ENCODE measurements at regions not wholly inside any gene's neighbourhood (a gene's known extent, or its start where the extent isn't known, plus 50 kb on each side); places are given as distances from the start of the nearest gene placed in this dataset.

- no peak for DNase-seq (ENCODE audit: low spot score)
- ATAC-seq = no peak
These were observed 397.8 kb downstream of the SLITRK5 start for GRCh38 chr13:88068975-88069374.

- no peak for DNase-seq (ENCODE audit: low spot score)
These were observed 400.2 kb downstream of the SLITRK5 start for GRCh38 chr13:88071371-88071770.

GRCh38 chr13:88074794-88075510 lies 403.8 kb downstream of the SLITRK5 start:
- ATAC-seq (no peak), DNase-seq (ENCODE audit: low spot score) (no peak)

More at GRCh38 chr13:88071371-88071770, 400.2 kb downstream of the SLITRK5 start:
- ATAC-seq = no peak

GRCh38 chr13:88085036-88085435 lies 413.9 kb downstream of the SLITRK5 start:
- DNase-seq (ENCODE audit: low spot score) (no peak), ATAC-seq (no peak)

- DNase-seq (ENCODE audit: low spot score) = no peak
- ATAC-seq = no peak
These were observed 415.4 kb downstream of the SLITRK5 start for GRCh38 chr13:88086577-88086976.

- DNase-seq (ENCODE audit: low spot score) (no peak), ATAC-seq (no peak)
These were observed 426.4 kb downstream of the SLITRK5 start for GRCh38 chr13:88097541-88097940.

- DNase-seq (ENCODE audit: low spot score) = no peak
- ATAC-seq = no peak
These were observed 432.7 kb downstream of the SLITRK5 start for GRCh38 chr13:88103824-88104223.

- DNase-seq (ENCODE audit: low spot score) (no peak), ATAC-seq (no peak)
These were observed 433.4 kb downstream of the SLITRK5 start for GRCh38 chr13:88104576-88104975.

- no peak for ATAC-seq
These were observed 436.4 kb downstream of the SLITRK5 start for GRCh38 chr13:88107570-88107969.

GRCh38 chr13:88112526-88112925 lies 441.4 kb downstream of the SLITRK5 start:
- ATAC-seq = no peak
- no peak for DNase-seq (ENCODE audit: low spot score)

More at GRCh38 chr13:88107570-88107969, 436.4 kb downstream of the SLITRK5 start:
- no peak for DNase-seq (ENCODE audit: low spot score)

- no peak for ATAC-seq
- no peak for DNase-seq (ENCODE audit: low spot score)
These were observed 444.8 kb downstream of the SLITRK5 start for GRCh38 chr13:88115976-88116375.

- DNase-seq (ENCODE audit: low spot score) (no peak), ATAC-seq (no peak)
These were observed 447.8 kb downstream of the SLITRK5 start for GRCh38 chr13:88118952-88119351.

- DNase-seq (ENCODE audit: low spot score) = no peak
- ATAC-seq = no peak
These were observed 453.0 kb downstream of the SLITRK5 start for GRCh38 chr13:88124142-88124541.

GRCh38 chr13:88125055-88125454 lies 453.9 kb downstream of the SLITRK5 start:
- no peak for ATAC-seq
- DNase-seq (ENCODE audit: low spot score) = no peak

GRCh38 chr13:88136098-88136790 lies 465.1 kb downstream of the SLITRK5 start:
- DNase-seq (ENCODE audit: low spot score) = no peak
- ATAC-seq = no peak

GRCh38 chr13:88142653-88143052 lies 471.5 kb downstream of the SLITRK5 start:
- DNase-seq (ENCODE audit: low spot score) = no peak
- ATAC-seq = no peak

GRCh38 chr13:88144580-88144979 lies 473.4 kb downstream of the SLITRK5 start:
- ATAC-seq = no peak
- DNase-seq (ENCODE audit: low spot score) = no peak

GRCh38 chr13:88153353-88153752 lies 482.2 kb downstream of the SLITRK5 start:
- DNase-seq (ENCODE audit: low spot score) = no peak
- no peak for ATAC-seq

GRCh38 chr13:88154001-88154400 lies 482.8 kb downstream of the SLITRK5 start:
- ATAC-seq (no peak), DNase-seq (ENCODE audit: low spot score) (no peak)

GRCh38 chr13:88162076-88162702 lies 491.0 kb downstream of the SLITRK5 start:
- DNase-seq (ENCODE audit: low spot score) = no peak
- ATAC-seq = no peak

- no peak for ATAC-seq
- DNase-seq (ENCODE audit: low spot score) = no peak
These were observed 505.1 kb downstream of the SLITRK5 start for GRCh38 chr13:88176231-88176630.

- ATAC-seq (no peak), DNase-seq (ENCODE audit: low spot score) (no peak)
These were observed 512.3 kb downstream of the SLITRK5 start for GRCh38 chr13:88183440-88183839.

Data from left lobe of liver (tissue), 2 donors.